Neural crest cell (in vitro differentiated cells): ENCODE measurements at regions not wholly inside any gene's neighbourhood (a gene's known extent, or its start where the extent isn't known, plus 50 kb on each side); places are given as distances from the start of the nearest gene placed in this dataset.

Experiments used
- DNase-seq: peaks from one replicate; pipeline ENCODE4 v3.0.0; 2021; ENCODE audit warnings: low read depth, mixed read lengths, low spot score
- H3K27ac Mint-ChIP-seq: one replicate; pipeline ENCODE4 v1.8.0; 2021; ENCODE audit warnings: mild to moderate bottlenecking, mixed read lengths; ENCODE audit not compliant: unreplicated experiment
- H3K27me3 Mint-ChIP-seq: 2 replicates; pipeline ENCODE4 v1.8.0; 2021; ENCODE audit warnings: low read depth, mild to moderate bottlenecking, mixed read lengths
- H3K36me3 Mint-ChIP-seq: 2 replicates; pipeline ENCODE4 v1.8.0; 2021; ENCODE audit warnings: low read depth, mild to moderate bottlenecking, mixed read lengths
- H3K4me1 Mint-ChIP-seq: 2 replicates; pipeline ENCODE4 v1.8.0; 2021; ENCODE audit warnings: mixed read lengths
- H3K4me3 Mint-ChIP-seq: one replicate; pipeline ENCODE4 v1.8.0; 2021; ENCODE audit warnings: mild to moderate bottlenecking, mixed read lengths
- H3K9me3 Mint-ChIP-seq: 2 replicates; pipeline ENCODE4 v1.8.0; 2021; ENCODE audit warnings: mixed read lengths
- TF ChIP-seq, protein P1 (sequence below): fragments of 200-600 bp; sonication (generic); conservative IDR thresholded peaks from 2 replicates; pipeline ENCODE4 v1.5.0; 2021; ENCODE audit warnings: antibody characterized with exemption, mild to moderate bottlenecking

DNA sequence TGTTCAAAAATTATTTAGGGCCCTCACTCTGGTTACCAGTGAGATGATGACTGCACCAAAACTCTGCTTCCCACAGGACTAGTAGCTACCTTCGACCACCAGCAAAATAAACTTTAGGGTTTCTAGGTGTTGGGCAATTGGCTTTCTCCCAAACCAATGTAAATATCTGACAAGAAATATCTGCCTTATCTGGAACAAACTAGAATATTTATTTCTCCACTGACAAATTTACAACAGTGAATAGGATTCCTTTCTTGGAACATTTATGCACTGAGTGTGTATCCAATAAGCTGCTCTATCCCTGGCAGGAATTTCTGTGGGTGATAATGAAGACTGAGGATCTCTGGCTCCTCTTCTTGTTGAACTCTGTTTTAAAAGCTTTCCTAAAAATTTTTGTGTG, 148.6 kb downstream of the SLC6A15 start:
- Mint-ChIP-seq H3K27me3 (no peaks in the 10 kb centered on the region), H3K36me3 (no peaks in the 10 kb centered on the region), H3K4me1 (no peaks in the 10 kb centered on the region), H3K27ac (no peak overlapping the region), H3K9me3 (peaks cover 2% of the 10 kb centered on the region), H3K4me3 (no peak overlapping the region)
- TF ChIP-seq, protein P1, sequence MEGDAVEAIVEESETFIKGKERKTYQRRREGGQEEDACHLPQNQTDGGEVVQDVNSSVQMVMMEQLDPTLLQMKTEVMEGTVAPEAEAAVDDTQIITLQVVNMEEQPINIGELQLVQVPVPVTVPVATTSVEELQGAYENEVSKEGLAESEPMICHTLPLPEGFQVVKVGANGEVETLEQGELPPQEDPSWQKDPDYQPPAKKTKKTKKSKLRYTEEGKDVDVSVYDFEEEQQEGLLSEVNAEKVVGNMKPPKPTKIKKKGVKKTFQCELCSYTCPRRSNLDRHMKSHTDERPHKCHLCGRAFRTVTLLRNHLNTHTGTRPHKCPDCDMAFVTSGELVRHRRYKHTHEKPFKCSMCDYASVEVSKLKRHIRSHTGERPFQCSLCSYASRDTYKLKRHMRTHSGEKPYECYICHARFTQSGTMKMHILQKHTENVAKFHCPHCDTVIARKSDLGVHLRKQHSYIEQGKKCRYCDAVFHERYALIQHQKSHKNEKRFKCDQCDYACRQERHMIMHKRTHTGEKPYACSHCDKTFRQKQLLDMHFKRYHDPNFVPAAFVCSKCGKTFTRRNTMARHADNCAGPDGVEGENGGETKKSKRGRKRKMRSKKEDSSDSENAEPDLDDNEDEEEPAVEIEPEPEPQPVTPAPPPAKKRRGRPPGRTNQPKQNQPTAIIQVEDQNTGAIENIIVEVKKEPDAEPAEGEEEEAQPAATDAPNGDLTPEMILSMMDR: no peak
- DNase-seq: no peak

- no peaks in the 10 kb centered on the region for H3K4me1 Mint-ChIP-seq
- H3K27ac Mint-ChIP-seq: no peak overlapping the region
- no peaks in the 10 kb centered on the region for H3K27me3 Mint-ChIP-seq
- TF ChIP-seq, protein P1: no peak
- peaks cover 2% of the 10 kb centered on the region for H3K9me3 Mint-ChIP-seq
- DNase-seq: no peak
- H3K4me3 Mint-ChIP-seq: no peak overlapping the region
- no peaks in the 10 kb centered on the region for H3K36me3 Mint-ChIP-seq
Observed at GRCh38 chr12:84763107-84763506, 149.5 kb downstream of the SLC6A15 start.

GRCh38 chr12:84760091-84760865, 152.3 kb downstream of the SLC6A15 start:
- Mint-ChIP-seq H3K9me3 (peaks cover 2% of the 10 kb centered on the region), H3K27me3 (no peaks in the 10 kb centered on the region), H3K4me1 (no peaks in the 10 kb centered on the region), H3K27ac (no peak overlapping the region), H3K36me3 (no peaks in the 10 kb centered on the region), H3K4me3 (no peak overlapping the region)
- TF ChIP-seq, protein P1: no peak
- DNase-seq: no peak

DNA sequence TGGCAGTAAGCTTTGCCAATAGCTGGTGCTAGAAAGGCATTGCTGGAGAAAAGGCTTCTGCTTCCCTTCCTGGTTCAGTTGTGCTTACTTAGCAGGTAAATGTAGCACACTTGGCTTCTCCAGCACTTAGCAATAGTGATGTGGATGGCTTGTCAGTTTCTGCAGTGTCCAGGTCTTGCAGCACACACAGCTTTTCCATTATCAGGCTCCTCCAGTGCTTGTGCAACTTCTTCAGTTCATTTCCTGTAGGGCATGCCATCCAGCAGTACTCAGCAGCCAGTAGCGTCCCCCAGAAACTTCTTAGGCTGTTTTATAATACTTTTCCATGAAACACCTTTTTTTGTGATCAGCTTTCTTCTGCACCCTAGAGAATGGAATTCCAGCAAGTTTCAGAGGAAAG, 154.6 kb downstream of the SLC6A15 start:
- TF ChIP-seq, protein P1: no peak
- Mint-ChIP-seq H3K36me3 (no peaks in the 10 kb centered on the region), H3K4me1 (no peaks in the 10 kb centered on the region), H3K27me3 (no peaks in the 10 kb centered on the region), H3K27ac (no peak overlapping the region), H3K9me3 (peaks cover 2% of the 10 kb centered on the region), H3K4me3 (no peak overlapping the region)
- DNase-seq: no peak

DNA sequence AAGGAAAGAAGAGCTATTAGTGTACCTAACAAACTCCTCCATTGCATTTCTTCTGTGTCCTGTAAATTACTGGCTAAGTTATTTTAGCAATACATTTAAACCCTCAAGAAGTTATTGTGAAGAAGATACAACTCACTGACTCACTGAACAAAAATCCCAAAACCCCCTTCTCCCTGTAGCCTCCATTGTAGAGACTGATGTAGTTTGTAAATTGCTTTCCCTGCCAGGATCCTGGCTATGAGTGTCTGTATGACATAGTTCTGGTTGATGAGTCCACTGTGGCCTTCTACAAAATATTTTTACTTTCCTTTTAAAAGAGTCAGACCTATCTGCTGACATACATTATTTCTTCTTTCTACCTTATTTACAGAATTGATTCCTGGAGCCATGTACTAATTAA, 155.6 kb downstream of the SLC6A15 start:
- Mint-ChIP-seq H3K9me3 (peaks cover 2% of the 10 kb centered on the region), H3K27ac (no peak overlapping the region), H3K27me3 (no peaks in the 10 kb centered on the region), H3K4me3 (no peak overlapping the region), H3K4me1 (no peaks in the 10 kb centered on the region), H3K36me3 (no peaks in the 10 kb centered on the region)
- no peak for DNase-seq
- TF ChIP-seq, protein P1: no peak
